ENCODE measurements at regions not wholly inside any gene's neighbourhood (a gene's known extent, or its start where the extent isn't known, plus 50 kb on each side); places are given as distances from the start of the nearest gene placed in this dataset.

GRCh38 chr22:25361899-25362214, 142.4 kb downstream of the CRYBB2 start:
- TF ChIP-seq CTCF (IDR thresholded peaks at IDR 0.05) = no peak
- intact Hi-C loops (cut with DNase I) = no loop called here
- Histone ChIP-seq H3K27me3 (ENCODE audit: low read depth) (no peaks in the 10 kb centered on the region), H3K4me1 (peaks cover 45% of the 10 kb centered on the region), H3K4me3 (no peak overlapping the region), H3K9me3 (no peaks in the 10 kb centered on the region), H3K27ac (no peak overlapping the region), H3K36me3 (peaks cover 32% of the 10 kb centered on the region)
- ATAC-seq (peak in 1 of 2 donors; percentile 4), DNase-seq (no peak)

- Histone ChIP-seq H3K4me1 (peaks cover 45% of the 10 kb centered on the region), H3K36me3 (peaks cover 27% of the 10 kb centered on the region), H3K4me3 (no peak overlapping the region), H3K9me3 (no peaks in the 10 kb centered on the region), H3K27ac (no peak overlapping the region), H3K27me3 (ENCODE audit: low read depth) (no peaks in the 10 kb centered on the region)
- ATAC-seq (peak; percentile 66 to 73), DNase-seq (peak; percentile 64)
- TF ChIP-seq CTCF (IDR thresholded peaks at IDR 0.05) = peak; percentile 92
- intact Hi-C loops (cut with DNase I) = no loop called here
These were observed 142.9 kb downstream of the CRYBB2 start for GRCh38 chr22:25362215-25362882.

GRCh38 chr22:25362883-25363240, 143.4 kb downstream of the CRYBB2 start:
- Histone ChIP-seq H3K4me3 (no peak overlapping the region), H3K36me3 (peaks cover 22% of the 10 kb centered on the region), H3K27ac (no peak overlapping the region), H3K9me3 (no peaks in the 10 kb centered on the region), H3K27me3 (ENCODE audit: low read depth) (no peaks in the 10 kb centered on the region), H3K4me1 (peaks cover 45% of the 10 kb centered on the region)
- DNase-seq (peak; percentile 18), ATAC-seq (no peak)
- no peak for TF ChIP-seq CTCF (IDR thresholded peaks at IDR 0.05)
- intact Hi-C loops (cut with DNase I) = no loop called here

- ATAC-seq (no peak), DNase-seq (peak; percentile 13)
- no peak for TF ChIP-seq CTCF (IDR thresholded peaks at IDR 0.05)
- no peak overlapping the region for H3K27ac ChIP-seq
- peaks cover 45% of the 10 kb centered on the region for H3K4me1 ChIP-seq
- no peaks in the 10 kb centered on the region for H3K27me3 ChIP-seq (ENCODE audit: low read depth)
- H3K36me3 ChIP-seq = peaks cover 16% of the 10 kb centered on the region
- intact Hi-C loops (cut with DNase I) = no loop called here
- no peak overlapping the region for H3K4me3 ChIP-seq
- no peaks in the 10 kb centered on the region for H3K9me3 ChIP-seq
These were observed 144.0 kb downstream of the CRYBB2 start for GRCh38 chr22:25363474-25363873.

- no peak overlapping the region for H3K4me3 ChIP-seq
- no peaks in the 10 kb centered on the region for H3K9me3 ChIP-seq
- peaks cover 45% of the 10 kb centered on the region for H3K4me1 ChIP-seq
- no peak for TF ChIP-seq CTCF (IDR thresholded peaks at IDR 0.05)
- no peak for ATAC-seq
- H3K36me3 ChIP-seq = peaks cover 9% of the 10 kb centered on the region
- peak overlapping the region; percentile 18 for H3K27ac ChIP-seq
- DNase-seq = peak; percentile 38
- intact Hi-C loops (cut with DNase I) = no loop called here
- no peaks in the 10 kb centered on the region for H3K27me3 ChIP-seq (ENCODE audit: low read depth)
These were observed 144.8 kb downstream of the CRYBB2 start for GRCh38 chr22:25364281-25364680.
